Ovary (tissue), 3 donors: ENCODE measurements at regions not wholly inside any gene's neighbourhood (a gene's known extent, or its start where the extent isn't known, plus 50 kb on each side); places are given as distances from the start of the nearest gene placed in this dataset.

ENCODE experiments used
- CTCF ChIP-seq, 3 donors: fragments of 450-650 bp in 2 of 3; fragments of 200-600 bp in 1 of 3; IDR thresholded peaks; one replicate each; pipeline versions ENCODE4 v1.5.1 to v1.8.0; 2016 to 2022; ENCODE audit warnings: antibody characterized with exemption in 3 of 3, mild to moderate bottlenecking in 1 of 3
- EP300 ChIP-seq: sonication (generic); formaldehyde crosslinking; IDR thresholded peaks from one replicate; pipeline ENCODE4 v1.6.1; 2017; ENCODE audit warnings: antibody characterized with exemption
- POLR2A ChIP-seq: fragments of 450-650 bp; IDR thresholded peaks from one replicate; pipeline ENCODE4 v1.6.1; 2017; ENCODE audit warnings: antibody characterized with exemption, mild to moderate bottlenecking, moderate library complexity
- donor health status: DM: no; HTN: no; CAD: no.

- TF ChIP-seq CTCF (IDR thresholded peaks at IDR 0.05) (no peak), EP300 (no peak), POLR2A (no peak)
These were observed 56.6 kb upstream of the FAM47B start for GRCh38 chrX:34886011-34886410.
